ENCODE measurements at regions not wholly inside any gene's neighbourhood (a gene's known extent, or its start where the extent isn't known, plus 50 kb on each side); places are given as distances from the start of the nearest gene placed in this dataset.

DNA sequence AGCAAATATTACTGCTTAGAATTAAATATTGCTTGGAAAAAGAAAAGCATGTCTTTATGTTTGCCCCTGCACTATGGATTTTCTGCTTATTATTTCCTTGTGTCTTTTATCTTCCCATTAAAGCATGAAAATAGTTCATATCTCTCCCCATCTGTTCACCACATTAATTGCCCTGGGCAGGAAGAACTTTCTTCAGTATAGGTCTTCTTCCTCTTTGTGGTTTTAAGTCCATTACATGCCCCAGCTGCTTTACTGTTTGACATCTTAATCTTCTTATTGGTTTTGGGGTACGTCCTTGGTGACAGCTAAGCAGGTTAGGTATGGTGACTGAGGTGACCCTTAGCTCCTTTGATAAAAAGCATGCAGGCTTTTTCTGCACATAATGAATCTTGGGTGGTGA is 157.3 kb downstream of the AASDH start:
- no peak for DNase-seq (ENCODE audit: low spot score)
- TF ChIP-seq CTCF (conservative IDR thresholded peaks at IDR 0.05; ENCODE audit: low read depth, low read length) = no peak
- TF ChIP-seq EZH2 (IDR thresholded peaks at IDR 0.05; ENCODE audit: borderline replicate concordance, low read depth, low read length, poor library complexity, severe bottlenecking) = no peak
- Histone ChIP-seq H3K27ac (ENCODE audit: low read depth, low read length, poor library complexity, severe bottlenecking) (no peak overlapping the region), H3K36me3 (ENCODE audit: insufficient read depth, low read length, poor library complexity, severe bottlenecking) (no peaks in the 10 kb centered on the region), H3K4me3 (ENCODE audit: low read depth, low read length, poor library complexity, severe bottlenecking) (no peak overlapping the region), H3K27me3 (replicated peaks; ENCODE audit: insufficient read depth, low read depth, low read length, poor library complexity) (no peaks in the 10 kb centered on the region), H3K9me3 (ENCODE audit: low read depth, low read length, poor library complexity, severe bottlenecking) (no peaks in the 10 kb centered on the region), H3K4me1 (ENCODE audit: insufficient read depth, low read length, poor library complexity, severe bottlenecking) (no peaks in the 10 kb centered on the region)
- intact Hi-C loops (cut with micrococcal nuclease; ENCODE audit: unreplicated experiment) = no loop called here
- no TSS peak for BruUV-seq (replicated peaks)
- POLR2A ChIA-PET (ENCODE audit: low non-redundant PET) = no interaction called here
- CTCF ChIA-PET = interaction anchor here (0.6 kb wide), 1 partner anchor 203 kb away, joined by 3 read pairs; no protein-coding TSS in a partner anchor

DNA sequence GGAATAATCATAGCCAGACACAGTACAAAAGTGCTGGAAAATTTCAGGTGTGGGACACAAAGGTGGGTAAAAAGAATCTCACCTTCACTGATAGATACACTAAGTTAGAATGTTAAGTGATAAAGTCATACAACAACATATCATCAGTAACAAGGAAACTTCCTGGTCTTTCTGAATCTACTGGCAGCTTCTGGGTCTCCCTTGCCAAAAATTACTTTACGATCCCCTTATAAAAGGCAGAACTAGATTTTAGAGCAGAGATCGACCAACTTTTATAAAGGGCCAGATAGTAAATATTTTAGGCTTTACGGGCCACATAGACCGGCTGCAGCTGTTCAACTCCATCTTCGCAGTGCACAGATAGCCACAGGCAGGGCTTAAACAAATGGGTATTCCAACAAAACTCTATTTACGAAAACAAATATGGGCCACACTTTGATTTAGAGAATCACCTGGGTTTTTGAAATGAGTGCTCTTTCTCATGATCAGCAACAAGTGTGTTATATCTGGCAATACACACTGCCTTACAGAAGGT is 159.9 kb downstream of the AASDH start:
- Histone ChIP-seq H3K27me3 (replicated peaks; ENCODE audit: insufficient read depth, low read depth, low read length, poor library complexity) (no peaks in the 10 kb centered on the region), H3K9me3 (ENCODE audit: low read depth, low read length, poor library complexity, severe bottlenecking) (no peaks in the 10 kb centered on the region), H3K4me3 (ENCODE audit: low read depth, low read length, poor library complexity, severe bottlenecking) (no peak overlapping the region), H3K4me1 (ENCODE audit: insufficient read depth, low read length, poor library complexity, severe bottlenecking) (no peaks in the 10 kb centered on the region), H3K27ac (ENCODE audit: low read depth, low read length, poor library complexity, severe bottlenecking) (no peak overlapping the region), H3K36me3 (ENCODE audit: insufficient read depth, low read length, poor library complexity, severe bottlenecking) (no peaks in the 10 kb centered on the region)
- intact Hi-C loops (cut with micrococcal nuclease; ENCODE audit: unreplicated experiment) = no loop called here
- no peak for DNase-seq (ENCODE audit: low spot score)
- no TSS peak for BruUV-seq (replicated peaks)
- ChIA-PET POLR2A (ENCODE audit: low non-redundant PET) (no interaction called here), CTCF (no interaction called here)
- TF ChIP-seq EZH2 (IDR thresholded peaks at IDR 0.05; ENCODE audit: borderline replicate concordance, low read depth, low read length, poor library complexity, severe bottlenecking) (no peak), CTCF (conservative IDR thresholded peaks at IDR 0.05; ENCODE audit: low read depth, low read length) (no peak)

DNA sequence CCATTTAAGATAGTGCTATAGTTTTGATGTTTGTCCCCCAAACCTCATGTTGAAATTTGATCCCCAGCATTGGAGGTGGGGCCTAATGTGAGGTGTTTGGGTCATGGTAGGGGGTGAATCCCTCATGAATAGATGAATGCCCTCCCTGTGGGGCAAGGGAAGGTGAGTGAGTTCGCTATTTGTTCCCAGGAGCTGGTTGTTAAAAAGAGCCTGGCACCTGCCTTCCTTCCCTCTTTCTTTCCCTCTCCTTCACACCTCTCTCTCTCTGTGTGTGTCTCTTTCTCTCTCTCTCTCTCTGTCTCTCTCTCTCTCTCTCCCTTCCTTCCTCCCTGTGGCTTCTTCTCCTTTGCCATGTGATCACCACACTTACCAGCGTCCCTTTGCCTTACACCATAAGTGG is 160.7 kb downstream of the AASDH start:
- ChIA-PET POLR2A (ENCODE audit: low non-redundant PET) (no interaction called here), CTCF (no interaction called here)
- intact Hi-C loops (cut with micrococcal nuclease; ENCODE audit: unreplicated experiment) = no loop called here
- DNase-seq (ENCODE audit: low spot score) = no peak
- no peaks in the 10 kb centered on the region for H3K9me3 ChIP-seq (ENCODE audit: low read depth, low read length, poor library complexity, severe bottlenecking)
- no peak overlapping the region for H3K4me3 ChIP-seq (ENCODE audit: low read depth, low read length, poor library complexity, severe bottlenecking)
- H3K4me1 ChIP-seq (ENCODE audit: insufficient read depth, low read length, poor library complexity, severe bottlenecking) = no peaks in the 10 kb centered on the region
- H3K27ac ChIP-seq (ENCODE audit: low read depth, low read length, poor library complexity, severe bottlenecking) = no peak overlapping the region
- BruUV-seq (replicated peaks) = no TSS peak
- TF ChIP-seq CTCF (conservative IDR thresholded peaks at IDR 0.05; ENCODE audit: low read depth, low read length) (no peak), EZH2 (IDR thresholded peaks at IDR 0.05; ENCODE audit: borderline replicate concordance, low read depth, low read length, poor library complexity, severe bottlenecking) (no peak)
- H3K36me3 ChIP-seq (ENCODE audit: insufficient read depth, low read length, poor library complexity, severe bottlenecking) = no peaks in the 10 kb centered on the region
- no peaks in the 10 kb centered on the region for H3K27me3 ChIP-seq (replicated peaks; ENCODE audit: insufficient read depth, low read depth, low read length, poor library complexity)
